ENCODE measurements at regions not wholly inside any gene's neighbourhood (a gene's known extent, or its start where the extent isn't known, plus 50 kb on each side); places are given as distances from the start of the nearest gene placed in this dataset.
A peak's percentile ranks its signal among the peaks of the same experiment; 100 is the strongest.
"Not testable (repeated sequence)": the region's sequence is repeated elsewhere in the genome, so short reads cannot be mapped to it uniquely, and the experiment has no call there.

- Histone ChIP-seq H3K9me3 (no peaks in the 10 kb centered on the region), H3K27me3 (no peaks in the 10 kb centered on the region), H3K27ac (no peak overlapping the region), H3K4me3 (no peak overlapping the region), H3K36me3 (no peaks in the 10 kb centered on the region), H3K4me1 (no peaks in the 10 kb centered on the region)
- DNase-seq (ENCODE audit: low spot score) = no peak
- TF ChIP-seq CTCF (IDR thresholded peaks at IDR 0.05) = no peak
These were observed 56.0 kb upstream of the SMURF2 start for GRCh38 chr17:64718058-64718457.

- not testable (repeated sequence) for H3K36me3 ChIP-seq; H3K27me3 ChIP-seq; H3K9me3 ChIP-seq; H3K4me3 ChIP-seq; H3K27ac ChIP-seq; DNase-seq (ENCODE audit: low spot score); H3K4me1 ChIP-seq
These were observed 54.4 kb upstream of the SMURF2 start for GRCh38 chr17:64716496-64716895.

GRCh38 chr17:64713786-64714185, 51.7 kb upstream of the SMURF2 start:
- H3K9me3 ChIP-seq; DNase-seq (ENCODE audit: low spot score); H3K27me3 ChIP-seq; H3K36me3 ChIP-seq; H3K27ac ChIP-seq: not testable (repeated sequence)
- H3K4me1 ChIP-seq = peaks cover 0 to 11% of the 10 kb centered on the region in 2 donors
- peak overlapping the region in 1 of 2 donors; percentile 29 for H3K4me3 ChIP-seq

- H3K9me3 ChIP-seq; H3K27me3 ChIP-seq; H3K27ac ChIP-seq; DNase-seq (ENCODE audit: low spot score); H3K36me3 ChIP-seq; H3K4me3 ChIP-seq: not testable (repeated sequence)
- peaks cover 0 to 19% of the 10 kb centered on the region in 2 donors for H3K4me1 ChIP-seq
These were observed 50.6 kb upstream of the SMURF2 start for GRCh38 chr17:64712557-64713351.

Small RNAs in the stretch of these regions (microRNA-seq; reads per million reads assigned to microRNA genes)
- 0 reads per million in 2 donors for gene MIR6080 (ENCODE audit: borderline number of aligned reads in 2 of 2, borderline replicate concordance in 1 of 2)

Measured in right atrium auricular region (tissue), 2 donors.